Vagina (tissue), 2 donors: ENCODE measurements at regions not wholly inside any gene's neighbourhood (a gene's known extent, or its start where the extent isn't known, plus 50 kb on each side); places are given as distances from the start of the nearest gene placed in this dataset.

Experiments used
- POLR2A ChIP-seq, 2 donors: fragments of 450-650 bp; IDR thresholded peaks; one replicate each; pipeline ENCODE4 v1.6.1; 2017; ENCODE audit warnings: antibody characterized with exemption in 2 of 2, mild to moderate bottlenecking in 2 of 2, moderate library complexity in 2 of 2
- TF ChIP-seq, protein P1 (sequence below), 3 experiments: fragments of 450-650 bp in 2 of 3; fragments of 200-600 bp in 1 of 3; sonication (generic) in 1 of 3; IDR thresholded peaks; one replicate each; pipeline ENCODE4 v1.5.1; 2017 to 2019; ENCODE audit warnings: antibody characterized with exemption in 3 of 3, mild to moderate bottlenecking in 2 of 3, moderate library complexity in 2 of 3

- TF ChIP-seq, protein P1, sequence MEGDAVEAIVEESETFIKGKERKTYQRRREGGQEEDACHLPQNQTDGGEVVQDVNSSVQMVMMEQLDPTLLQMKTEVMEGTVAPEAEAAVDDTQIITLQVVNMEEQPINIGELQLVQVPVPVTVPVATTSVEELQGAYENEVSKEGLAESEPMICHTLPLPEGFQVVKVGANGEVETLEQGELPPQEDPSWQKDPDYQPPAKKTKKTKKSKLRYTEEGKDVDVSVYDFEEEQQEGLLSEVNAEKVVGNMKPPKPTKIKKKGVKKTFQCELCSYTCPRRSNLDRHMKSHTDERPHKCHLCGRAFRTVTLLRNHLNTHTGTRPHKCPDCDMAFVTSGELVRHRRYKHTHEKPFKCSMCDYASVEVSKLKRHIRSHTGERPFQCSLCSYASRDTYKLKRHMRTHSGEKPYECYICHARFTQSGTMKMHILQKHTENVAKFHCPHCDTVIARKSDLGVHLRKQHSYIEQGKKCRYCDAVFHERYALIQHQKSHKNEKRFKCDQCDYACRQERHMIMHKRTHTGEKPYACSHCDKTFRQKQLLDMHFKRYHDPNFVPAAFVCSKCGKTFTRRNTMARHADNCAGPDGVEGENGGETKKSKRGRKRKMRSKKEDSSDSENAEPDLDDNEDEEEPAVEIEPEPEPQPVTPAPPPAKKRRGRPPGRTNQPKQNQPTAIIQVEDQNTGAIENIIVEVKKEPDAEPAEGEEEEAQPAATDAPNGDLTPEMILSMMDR (IDR thresholded peaks at IDR 0.05), result no peak
- TF ChIP-seq POLR2A (IDR thresholded peaks at IDR 0.05), result no peak
Observed at GRCh38 chr5:68381060-68381459, 165.5 kb downstream of the PIK3R1 start.
